Mesendoderm (in vitro differentiated cells): ENCODE measurements at regions not wholly inside any gene's neighbourhood (a gene's known extent, or its start where the extent isn't known, plus 50 kb on each side); places are given as distances from the start of the nearest gene placed in this dataset.

ENCODE experiments used
- DNase-seq: peaks from one replicate; pipeline ENCODE4 v3.0.0; 2013
- H2AK5ac ChIP-seq: 2 replicates; pipeline ENCODE4 v1.6.1; 2013; ENCODE audit warnings: low read length, inconsistent platforms
- H2BK120ac ChIP-seq: 2 replicates; pipeline ENCODE4 v1.6.1; 2013; ENCODE audit warnings: low read depth, mild to moderate bottlenecking, low read length, moderate library complexity, mixed read lengths
- H2BK15ac ChIP-seq: replicated peaks from 2 replicates; pipeline ENCODE4 v1.6.1; 2013; ENCODE audit warnings: low read depth, mild to moderate bottlenecking, moderate library complexity
- H2BK5ac ChIP-seq: 2 replicates; pipeline ENCODE4 v1.6.1; 2013; ENCODE audit warnings: low read length, inconsistent platforms
- H3K18ac ChIP-seq: 2 replicates; pipeline ENCODE4 v1.6.1; 2013; ENCODE audit warnings: mild to moderate bottlenecking, low read length, mixed read lengths
- H3K23ac ChIP-seq: one replicate; pipeline ENCODE4 v1.6.1; 2013; ENCODE audit warnings: low read length
- H3K27ac ChIP-seq: 2 replicates; pipeline ENCODE4 v1.5.1; 2013; ENCODE audit warnings: low read depth, mild to moderate bottlenecking, inconsistent platforms, low read length, moderate library complexity
- H3K27me3 ChIP-seq: 2 replicates; pipeline ENCODE4 v1.6.1; 2013; ENCODE audit warnings: low read length, control low read depth, mild to moderate bottlenecking, inconsistent platforms; ENCODE audit not compliant: insufficient read depth, poor library complexity
- H3K36me3 ChIP-seq: 2 replicates; pipeline ENCODE4 v1.6.1; 2013; ENCODE audit warnings: low read length, inconsistent platforms; ENCODE audit not compliant: control insufficient read depth, insufficient read depth
- H3K4ac ChIP-seq: one replicate; pipeline ENCODE4 v1.6.1; 2013; ENCODE audit warnings: low read depth, mild to moderate bottlenecking, low read length, moderate library complexity
- H3K4me1 ChIP-seq: 2 replicates; pipeline ENCODE4 v1.6.1; 2013; ENCODE audit warnings: low read depth, low read length, inconsistent platforms; ENCODE audit not compliant: control insufficient read depth
- H3K4me2 ChIP-seq: 2 replicates; pipeline ENCODE4 v1.6.1; 2013; ENCODE audit warnings: low read length
- H3K4me3 ChIP-seq: 2 replicates; pipeline ENCODE4 v1.5.1; 2013; ENCODE audit warnings: mild to moderate bottlenecking, low read length
- H3K56ac ChIP-seq: one replicate; pipeline ENCODE4 v1.6.1; 2013; ENCODE audit warnings: low read length
- H3K79me1 ChIP-seq: 2 replicates; pipeline ENCODE4 v1.6.1; 2013; ENCODE audit warnings: low read length, inconsistent platforms
- H3K79me2 ChIP-seq: 2 replicates; pipeline ENCODE4 v1.6.1; 2013; ENCODE audit warnings: mild to moderate bottlenecking, low read length; ENCODE audit not compliant: control insufficient read depth, insufficient read depth
- H3K9ac ChIP-seq: 2 replicates; pipeline ENCODE4 v1.6.1; 2013; ENCODE audit warnings: low read length, inconsistent platforms
- H4K5ac ChIP-seq: one replicate; pipeline ENCODE4 v1.6.1; 2013; ENCODE audit warnings: low read length
- H4K8ac ChIP-seq: one replicate; pipeline ENCODE4 v1.6.1; 2013; ENCODE audit warnings: low read depth, mild to moderate bottlenecking, control low read depth, low read length, moderate library complexity
- WGBS: extraction: QIAGEN DNeasy Blood & Tissue Kit; methylation state at CpG from one replicate; pipeline ENCODE4 v1.1.7; 2013; ENCODE audit warnings: low lambda C conversion rate, missing lambda C conversion rate; ENCODE audit not compliant: insufficient coverage; ENCODE audit errors: extremely low coverage; 5-methylcytosine and 5-hydroxymethylcytosine counted together

DNA sequence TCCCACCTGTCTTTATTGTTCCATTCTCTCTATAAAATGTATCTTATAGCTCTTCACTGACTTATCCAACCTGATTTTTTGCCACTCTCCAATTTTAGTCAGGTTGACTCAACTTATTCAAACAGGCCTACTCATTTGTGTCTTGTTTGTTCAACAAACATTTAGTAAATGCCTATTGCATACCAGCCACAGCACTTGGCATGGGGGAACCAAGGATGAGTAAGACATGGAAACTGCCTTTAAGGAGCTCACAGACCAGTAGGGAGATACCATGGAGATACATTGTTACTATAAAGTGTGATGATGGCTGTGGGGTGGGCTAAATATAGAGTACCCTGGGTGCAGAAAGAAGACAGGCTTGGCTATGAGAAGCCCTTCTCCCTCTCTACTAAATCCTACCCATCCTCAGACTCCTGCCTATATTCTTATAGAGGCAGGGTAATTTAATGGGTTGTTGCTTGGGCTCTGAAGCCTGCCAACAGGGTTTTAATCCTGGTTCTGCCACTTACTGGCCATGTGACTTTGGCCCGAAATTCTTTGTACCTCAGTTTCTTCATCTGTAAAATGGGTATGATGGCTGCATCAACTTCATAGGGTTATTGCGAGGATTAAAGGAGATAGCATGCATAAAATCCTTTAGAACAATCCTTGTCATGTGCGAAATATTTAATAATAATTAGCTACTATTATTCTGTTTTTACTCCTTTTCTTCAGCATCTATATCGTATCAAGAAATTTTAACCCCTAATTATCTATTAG, 348.5 kb upstream of the UMPS start:
- no CpG with 5 or more reads among the region's 4 CpGs for WGBS
- Histone ChIP-seq H4K8ac (no peak overlapping the region), H3K23ac (no peak overlapping the region)

GRCh38 chr3:124383051-124383450, 347.2 kb upstream of the UMPS start:
- no peak overlapping the region for H3K9ac ChIP-seq
- H2BK15ac ChIP-seq, result no peak overlapping the region
- no peak overlapping the region for H2BK120ac ChIP-seq
- H3K23ac ChIP-seq, result no peak overlapping the region
- no peak overlapping the region for H3K4me3 ChIP-seq
- H3K79me1 ChIP-seq, result no peaks in the 10 kb centered on the region
- no peak overlapping the region for H3K27ac ChIP-seq
- no peak overlapping the region for H4K8ac ChIP-seq
- no peak overlapping the region for H3K56ac ChIP-seq
- no peak overlapping the region for H2AK5ac ChIP-seq
- H3K36me3 ChIP-seq, result no peaks in the 10 kb centered on the region
- no peak overlapping the region for H2BK5ac ChIP-seq
- H3K27me3 ChIP-seq, result no peaks in the 10 kb centered on the region
- DNase-seq, result peak; percentile 67
- H3K4me2 ChIP-seq, result no peak overlapping the region
- no peak overlapping the region for H3K4ac ChIP-seq
- H4K5ac ChIP-seq, result no peak overlapping the region
- H3K79me2 ChIP-seq, result no peaks in the 10 kb centered on the region
- no CpG with 5 or more reads among the region's 4 CpGs for WGBS
- no peak overlapping the region for H3K18ac ChIP-seq
- H3K4me1 ChIP-seq, result no peaks in the 10 kb centered on the region

More for the DNA sequence above, 348.5 kb upstream of the UMPS start:
- no peaks in the 10 kb centered on the region for H3K27me3 ChIP-seq
- no peak overlapping the region for H2AK5ac ChIP-seq
- H3K4me1 ChIP-seq, result no peaks in the 10 kb centered on the region
- no peak overlapping the region for H2BK5ac ChIP-seq
- H2BK120ac ChIP-seq, result no peak overlapping the region
- H3K56ac ChIP-seq, result no peak overlapping the region
- no peaks in the 10 kb centered on the region for H3K36me3 ChIP-seq
- no peak overlapping the region for H3K27ac ChIP-seq
- H3K9ac ChIP-seq, result no peak overlapping the region
- no peaks in the 10 kb centered on the region for H3K79me2 ChIP-seq
- H3K4ac ChIP-seq, result no peak overlapping the region
- H4K5ac ChIP-seq, result no peak overlapping the region
- H2BK15ac ChIP-seq, result no peak overlapping the region
- H3K79me1 ChIP-seq, result no peaks in the 10 kb centered on the region
- H3K18ac ChIP-seq, result no peak overlapping the region
- DNase-seq, result no peak
- no peak overlapping the region for H3K4me2 ChIP-seq
- no peak overlapping the region for H3K4me3 ChIP-seq

DNA sequence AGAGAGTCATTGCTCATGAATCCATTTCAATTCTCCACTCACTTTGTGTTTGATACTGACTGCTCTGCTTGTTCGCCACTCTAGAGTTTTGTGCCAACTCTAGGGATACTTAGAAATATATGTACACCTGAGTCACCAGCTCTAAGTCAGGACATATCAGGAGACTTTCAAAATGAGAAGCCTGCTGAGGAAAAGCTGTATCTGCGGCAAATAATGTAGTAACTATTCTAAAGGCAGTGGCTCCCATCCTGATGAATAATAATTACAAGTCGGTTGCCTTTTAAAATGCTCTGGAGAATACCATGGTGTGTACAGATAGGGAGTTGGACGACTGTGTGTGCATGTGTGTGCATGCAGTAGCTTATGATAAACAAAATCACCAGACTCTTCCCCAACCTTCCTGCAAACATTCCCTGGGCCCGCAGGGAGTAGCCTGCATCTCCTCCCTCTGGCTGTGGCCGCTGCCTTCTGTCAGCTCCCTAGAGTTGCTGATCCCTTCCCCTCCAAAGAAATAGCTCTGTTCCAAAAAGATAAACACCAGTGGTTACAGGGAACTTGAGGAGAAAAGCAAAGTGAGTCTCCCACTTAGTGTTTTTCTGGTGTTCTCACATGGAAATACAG, 346.3 kb upstream of the UMPS start:
- H3K79me2 ChIP-seq, result no peaks in the 10 kb centered on the region
- H4K5ac ChIP-seq, result no peak overlapping the region
- H2BK5ac ChIP-seq, result no peak overlapping the region
- no peak overlapping the region for H2AK5ac ChIP-seq
- H3K4me2 ChIP-seq, result no peak overlapping the region
- H3K4ac ChIP-seq, result no peak overlapping the region
- H2BK120ac ChIP-seq, result no peak overlapping the region
- H3K79me1 ChIP-seq, result no peaks in the 10 kb centered on the region
- H3K56ac ChIP-seq, result no peak overlapping the region
- H3K27me3 ChIP-seq, result no peaks in the 10 kb centered on the region
- no peak overlapping the region for H3K4me3 ChIP-seq
- H3K36me3 ChIP-seq, result no peaks in the 10 kb centered on the region
- H3K4me1 ChIP-seq, result no peaks in the 10 kb centered on the region
- H3K18ac ChIP-seq, result no peak overlapping the region
- no CpG with 5 or more reads among the region's 6 CpGs for WGBS
- no peak overlapping the region for H3K9ac ChIP-seq
- no peak overlapping the region for H2BK15ac ChIP-seq
- no peak overlapping the region for H3K23ac ChIP-seq
- no peak overlapping the region for H3K27ac ChIP-seq
- H4K8ac ChIP-seq, result no peak overlapping the region
- no peak for DNase-seq

DNA sequence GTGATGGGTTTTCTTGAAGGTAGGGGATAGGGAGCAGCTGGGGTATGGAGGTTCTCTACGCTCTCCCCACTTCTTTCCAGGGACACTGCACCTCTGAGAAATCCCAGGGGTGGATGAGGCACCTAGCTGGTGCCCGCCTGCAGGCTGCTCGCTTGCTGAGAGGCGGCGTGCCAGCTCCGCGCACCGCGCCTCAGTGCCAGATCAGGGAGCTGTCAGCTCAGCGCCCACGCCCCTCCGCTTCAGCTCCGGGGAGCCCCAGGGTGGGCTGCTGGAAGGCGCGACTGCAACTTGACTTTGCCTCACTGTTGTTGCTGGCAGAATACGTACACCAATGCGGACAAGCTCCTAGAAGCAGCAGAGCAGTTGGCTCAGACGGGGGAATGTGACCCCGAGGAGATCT, 345.7 kb upstream of the UMPS start:
- Histone ChIP-seq H4K5ac (no peak overlapping the region), H3K27me3 (no peaks in the 10 kb centered on the region), H2AK5ac (no peak overlapping the region), H4K8ac (no peak overlapping the region), H2BK15ac (no peak overlapping the region), H3K79me1 (no peaks in the 10 kb centered on the region), H3K4me2 (no peak overlapping the region), H3K36me3 (no peaks in the 10 kb centered on the region), H2BK5ac (no peak overlapping the region), H3K23ac (no peak overlapping the region), H3K9ac (no peak overlapping the region), H3K27ac (no peak overlapping the region), H2BK120ac (no peak overlapping the region), H3K4me1 (no peaks in the 10 kb centered on the region), H3K4me3 (no peak overlapping the region), H3K4ac (no peak overlapping the region), H3K18ac (no peak overlapping the region), H3K56ac (no peak overlapping the region), H3K79me2 (no peaks in the 10 kb centered on the region)
- no peak for DNase-seq
- WGBS, result no CpG with 5 or more reads among the region's 19 CpGs

DNA sequence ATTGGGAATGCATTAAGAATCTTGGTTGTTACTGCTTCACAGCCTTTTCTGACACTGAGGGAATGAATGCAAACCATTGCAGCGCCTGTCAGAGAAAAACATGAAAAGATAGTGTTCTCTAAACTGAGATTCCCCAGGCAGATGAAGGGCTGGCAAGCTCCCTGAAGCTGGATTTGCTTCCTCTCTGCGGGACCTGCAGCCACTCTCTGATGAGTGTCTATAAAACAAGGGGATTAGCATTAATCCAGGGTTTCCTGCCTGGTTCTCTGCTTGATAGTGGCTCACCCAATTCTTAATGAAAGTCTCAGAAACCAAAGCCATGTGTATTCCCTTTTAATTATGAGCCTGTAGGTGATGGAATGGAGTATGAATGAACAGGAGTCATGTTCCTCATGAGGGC, 344.3 kb upstream of the UMPS start:
- Histone ChIP-seq H3K4me3 (no peak overlapping the region), H3K4me1 (no peaks in the 10 kb centered on the region), H3K56ac (no peak overlapping the region), H4K5ac (no peak overlapping the region), H3K27ac (no peak overlapping the region), H2AK5ac (no peak overlapping the region), H3K9ac (no peak overlapping the region), H3K27me3 (no peaks in the 10 kb centered on the region), H3K79me2 (no peaks in the 10 kb centered on the region), H2BK120ac (no peak overlapping the region), H3K18ac (no peak overlapping the region), H3K4ac (no peak overlapping the region), H3K79me1 (no peaks in the 10 kb centered on the region), H3K4me2 (no peak overlapping the region), H4K8ac (no peak overlapping the region), H3K23ac (no peak overlapping the region), H3K36me3 (no peaks in the 10 kb centered on the region), H2BK15ac (no peak overlapping the region), H2BK5ac (no peak overlapping the region)
- no CpG with 5 or more reads among the region's 2 CpGs for WGBS
- no peak for DNase-seq
